GM23248 (cell line): ENCODE measurements at regions not wholly inside any gene's neighbourhood (a gene's known extent, or its start where the extent isn't known, plus 50 kb on each side); places are given as distances from the start of the nearest gene placed in this dataset.

Experiments
- EZH2 ChIP-seq: fragments of 200-600 bp; sonication (generic); IDR thresholded peaks from 2 replicates; pipeline ENCODE4 v1.6.1; 2018; ENCODE audit warnings: antibody characterized with exemption, mild to moderate bottlenecking; ENCODE audit not compliant: insufficient read depth, poor library complexity, severe bottlenecking
- EZH2phosphoT487 ChIP-seq: fragments of 200-600 bp; sonication (generic); IDR thresholded peaks from 2 replicates; pipeline ENCODE4 v1.6.1; 2018; ENCODE audit warnings: antibody characterized with exemption, moderate library complexity, mild to moderate bottlenecking, low read depth; ENCODE audit not compliant: insufficient read depth

- TF ChIP-seq EZH2 (no peak), EZH2phosphoT487 (no peak)
Observed at GRCh38 chr2:145028101-145028920, 508.4 kb upstream of the ZEB2 start.
